HG03196 (cell line): ENCODE measurements at regions not wholly inside any gene's neighbourhood (a gene's known extent, or its start where the extent isn't known, plus 50 kb on each side); places are given as distances from the start of the nearest gene placed in this dataset.
"Not testable (repeated sequence)": the region's sequence is repeated elsewhere in the genome, so short reads cannot be mapped to it uniquely, and the experiment has no call there.

Experiments
- ATAC-seq: cut with Tn5 transposase; IDR thresholded peaks from one replicate; pipeline ENCODE4 v1.9.1; 2021; ENCODE audit not compliant: unreplicated experiment

- ATAC-seq, result no peak
Observed at GRCh38 chr5:25570067-25570583, 925.3 kb upstream of the CDH10 start.

GRCh38 chr5:25568989-25569625 is 924.3 kb upstream of the CDH10 start:
- ATAC-seq, result no peak

- no peak for ATAC-seq
Observed at GRCh38 chr5:25568294-25568693, 923.5 kb upstream of the CDH10 start.

GRCh38 chr5:25567881-25568280 is 923.1 kb upstream of the CDH10 start:
- no peak for ATAC-seq

GRCh38 chr5:25562656-25563055 is 917.9 kb upstream of the CDH10 start:
- ATAC-seq, result no peak

- ATAC-seq, result no peak
Observed at GRCh38 chr5:25554077-25554476, 909.3 kb upstream of the CDH10 start.

- ATAC-seq, result no peak
Observed at GRCh38 chr5:25552871-25553481, 908.2 kb upstream of the CDH10 start.

- ATAC-seq, result no peak
Observed at GRCh38 chr5:25550793-25551192, 906.0 kb upstream of the CDH10 start.

- no peak for ATAC-seq
Observed at GRCh38 chr5:25544652-25545249, 900.0 kb upstream of the CDH10 start.

- ATAC-seq, result no peak
Observed at GRCh38 chr5:25540628-25541027, 895.9 kb upstream of the CDH10 start.

GRCh38 chr5:25539536-25539935 is 894.8 kb upstream of the CDH10 start:
- no peak for ATAC-seq

- ATAC-seq, result not testable (repeated sequence)
Observed at GRCh38 chr5:25536461-25536860, 891.7 kb upstream of the CDH10 start.

- ATAC-seq, result no peak
Observed at GRCh38 chr5:25516141-25516540, 871.4 kb upstream of the CDH10 start.

GRCh38 chr5:25515525-25515924 is 870.7 kb upstream of the CDH10 start:
- ATAC-seq, result no peak

GRCh38 chr5:25510692-25511091 is 865.9 kb upstream of the CDH10 start:
- ATAC-seq, result not testable (repeated sequence)

- not testable (repeated sequence) for ATAC-seq
Observed at GRCh38 chr5:25508011-25508410, 863.2 kb upstream of the CDH10 start.

GRCh38 chr5:25500635-25501034 is 855.9 kb upstream of the CDH10 start:
- ATAC-seq, result no peak

- ATAC-seq, result no peak
Observed at GRCh38 chr5:25489834-25490538, 845.2 kb upstream of the CDH10 start.

- no peak for ATAC-seq
Observed at GRCh38 chr5:25488119-25488518, 843.3 kb upstream of the CDH10 start.

GRCh38 chr5:25484391-25484790 is 839.6 kb upstream of the CDH10 start:
- ATAC-seq, result no peak

GRCh38 chr5:25481463-25481862 is 836.7 kb upstream of the CDH10 start:
- ATAC-seq, result no peak

GRCh38 chr5:25459082-25459481 is 814.3 kb upstream of the CDH10 start:
- no peak for ATAC-seq
